ENCODE measurements at regions not wholly inside any gene's neighbourhood (a gene's known extent, or its start where the extent isn't known, plus 50 kb on each side); places are given as distances from the start of the nearest gene placed in this dataset.

DNA sequence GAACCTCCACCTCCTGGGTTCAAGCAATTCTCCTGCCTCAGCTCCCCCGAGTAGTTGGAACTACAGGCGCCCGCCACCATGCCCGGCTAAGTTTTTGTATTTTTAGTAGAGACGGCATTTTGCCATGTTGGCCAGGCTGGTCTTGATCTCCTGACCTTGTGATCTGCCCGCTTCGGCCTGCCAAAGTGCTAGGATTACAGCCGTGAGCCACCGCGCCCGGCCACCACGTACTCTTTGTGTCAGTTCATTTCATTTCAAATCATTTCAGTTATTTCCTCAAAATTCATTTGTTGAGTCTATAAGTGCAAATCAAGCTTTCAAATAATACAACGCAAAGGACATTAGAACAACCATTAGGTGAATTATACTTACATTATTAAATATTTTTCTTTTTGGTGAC lies 943.8 kb downstream of the TYW1 start:
- DNase-seq, result no peak

DNA sequence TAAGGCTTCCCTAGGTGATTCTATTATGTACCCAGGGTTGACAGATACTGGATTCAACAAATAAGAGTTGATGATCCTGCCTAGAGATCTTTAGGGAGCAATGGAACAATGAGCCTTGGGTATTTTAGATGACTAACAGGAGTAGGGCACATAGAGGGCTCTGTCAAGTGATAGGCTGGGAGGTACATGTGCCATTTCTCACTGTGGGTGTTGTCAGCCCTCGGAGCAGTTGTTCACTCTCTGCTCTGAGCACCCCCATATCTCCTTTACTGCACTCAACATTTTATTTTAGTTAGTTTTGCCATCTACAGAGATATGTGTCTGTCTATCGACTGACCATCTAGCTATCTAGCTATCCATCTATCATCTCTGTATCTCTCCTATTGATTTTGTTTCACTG lies 950.6 kb downstream of the TYW1 start:
- no peak for DNase-seq

DNA sequence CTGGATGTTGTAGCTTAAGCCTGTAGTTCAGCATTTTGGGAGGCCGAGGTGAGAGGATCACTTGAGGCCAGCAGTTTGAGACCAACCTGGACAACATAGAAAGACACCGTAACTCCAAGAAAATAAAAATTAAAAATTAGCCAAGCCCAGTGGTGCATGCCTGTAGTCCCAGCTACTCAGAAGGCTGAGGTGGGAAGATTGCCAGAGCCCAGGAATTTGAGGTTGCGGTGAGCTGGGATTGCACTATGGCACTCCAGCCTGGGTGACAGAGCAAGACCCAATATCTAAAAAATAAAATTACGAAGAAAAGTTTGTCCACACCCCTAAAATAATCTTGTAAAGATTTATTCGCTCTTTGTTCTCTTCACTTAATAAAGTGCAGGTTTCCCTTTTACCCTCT lies 951.0 kb downstream of the TYW1 start:
- no peak for DNase-seq

DNA sequence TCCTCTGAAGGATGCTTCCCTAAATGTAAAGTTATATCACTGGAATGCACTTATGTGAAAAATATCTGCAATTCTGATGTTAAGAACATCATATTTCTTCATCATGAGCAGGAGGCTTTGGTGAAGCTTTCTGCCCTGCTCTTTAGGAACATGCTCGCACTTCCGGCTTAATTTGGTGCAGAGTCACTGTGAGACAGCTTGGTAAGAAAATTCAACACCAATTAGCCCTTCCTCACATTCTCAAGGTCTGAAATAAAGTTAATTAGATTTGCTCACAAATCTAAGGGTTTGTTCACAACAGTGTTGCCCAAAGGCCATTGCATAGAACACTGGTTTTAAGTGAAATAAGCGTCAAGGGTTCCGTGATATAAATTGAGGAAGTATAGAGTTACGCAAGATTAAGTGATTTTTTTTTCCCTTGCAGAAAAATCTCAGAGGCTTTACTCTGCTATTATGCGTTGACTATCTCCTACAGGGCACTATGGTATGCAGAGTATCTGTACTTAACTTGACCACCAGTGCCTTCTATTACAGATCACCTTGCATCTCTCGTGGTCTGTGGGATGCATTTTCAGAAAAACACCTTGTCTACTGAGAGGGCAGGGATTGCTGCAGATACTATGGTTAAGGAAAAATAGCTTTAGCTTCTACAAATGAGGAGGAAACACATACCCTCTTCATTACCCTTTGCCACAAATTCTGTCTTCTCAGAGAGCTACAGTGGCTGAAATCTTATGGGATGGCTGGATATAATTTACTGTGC lies 953.9 kb downstream of the TYW1 start:
- DNase-seq, result no peak

DNA sequence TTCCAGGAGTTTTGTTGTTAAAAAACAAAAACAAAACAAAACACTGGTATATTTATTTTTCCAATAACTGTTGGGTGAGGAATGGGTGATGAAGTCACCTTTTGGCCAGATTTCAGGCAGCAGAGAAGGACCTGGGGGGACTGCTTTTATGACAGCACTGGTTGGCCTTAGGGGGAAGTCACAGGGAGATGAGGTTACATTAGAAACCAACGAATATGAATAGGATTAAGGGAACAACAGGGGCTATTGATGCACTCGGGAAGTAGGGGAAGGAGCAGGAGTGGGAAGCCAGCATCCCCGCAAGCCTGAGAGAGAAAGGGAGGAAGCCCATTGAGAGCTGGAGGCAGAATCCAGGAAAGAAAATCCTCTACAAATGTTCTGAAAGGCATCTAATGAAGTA lies 958.4 kb downstream of the TYW1 start:
- no peak for DNase-seq

DNA sequence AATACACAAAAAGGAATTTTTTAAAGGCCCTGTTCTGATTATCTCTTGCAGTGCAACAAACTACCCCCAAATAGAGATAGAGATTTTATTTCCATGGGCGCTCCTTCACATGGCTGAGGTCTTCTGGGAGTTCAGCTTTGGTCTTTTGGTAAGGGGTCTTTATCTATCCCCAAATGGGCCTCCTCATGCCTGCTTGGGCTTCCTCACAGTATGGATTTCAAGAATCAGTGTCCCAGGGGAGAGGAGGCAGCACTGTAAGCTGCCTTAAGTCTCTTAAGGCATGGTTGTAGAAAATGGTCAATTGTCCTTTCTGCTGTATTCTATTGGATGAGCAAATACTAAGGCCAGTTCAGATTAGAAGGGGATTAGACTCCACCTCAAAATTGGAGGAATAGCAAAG lies 966.2 kb downstream of the TYW1 start:
- DNase-seq, result no peak

GRCh38 chr7:67976490-67976889 lies 979.9 kb downstream of the TYW1 start:
- no peak for DNase-seq

DNA sequence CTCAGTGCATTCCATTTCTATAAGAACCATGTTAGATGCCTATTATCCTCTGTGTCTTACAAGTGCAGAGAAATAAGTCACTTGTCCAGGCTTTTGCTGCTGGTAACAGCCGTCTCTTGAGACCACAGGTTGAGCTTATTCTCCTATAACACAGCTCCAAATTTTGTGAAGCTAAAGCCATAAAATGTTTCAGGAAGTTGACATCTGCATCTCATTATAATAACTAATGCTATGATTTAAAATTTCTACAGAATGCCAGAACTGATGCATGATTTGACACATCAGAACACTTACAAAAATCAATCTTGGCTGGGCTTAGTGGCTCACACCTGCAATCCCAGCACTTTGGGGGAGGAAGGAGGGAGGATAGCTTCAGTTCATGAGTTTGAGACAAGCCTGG lies 986.9 kb downstream of the TYW1 start:
- DNase-seq, result no peak

- DNase-seq, result no peak
Measured at GRCh38 chr7:67984326-67984725, 987.7 kb downstream of the TYW1 start.

DNA sequence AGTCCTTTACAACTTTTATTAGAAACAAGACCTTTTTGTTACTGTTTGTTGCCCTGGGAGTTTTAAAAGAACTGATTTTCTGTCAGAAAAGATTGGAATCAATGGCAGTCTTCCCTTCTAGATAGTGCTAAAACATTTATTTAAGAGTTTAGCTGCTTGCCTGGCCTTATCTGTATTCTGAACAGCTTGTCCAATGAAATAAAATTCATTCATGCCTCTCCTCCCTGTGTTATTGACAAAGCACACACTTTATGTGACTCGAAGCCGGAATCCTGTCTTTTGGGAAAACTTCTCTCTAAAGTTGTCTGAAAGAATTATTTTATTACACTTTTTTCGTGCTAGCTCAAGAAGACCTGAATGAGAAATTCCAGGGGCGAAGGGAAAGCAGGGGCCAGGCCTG lies 992.5 kb downstream of the TYW1 start:
- no peak for DNase-seq

DNA sequence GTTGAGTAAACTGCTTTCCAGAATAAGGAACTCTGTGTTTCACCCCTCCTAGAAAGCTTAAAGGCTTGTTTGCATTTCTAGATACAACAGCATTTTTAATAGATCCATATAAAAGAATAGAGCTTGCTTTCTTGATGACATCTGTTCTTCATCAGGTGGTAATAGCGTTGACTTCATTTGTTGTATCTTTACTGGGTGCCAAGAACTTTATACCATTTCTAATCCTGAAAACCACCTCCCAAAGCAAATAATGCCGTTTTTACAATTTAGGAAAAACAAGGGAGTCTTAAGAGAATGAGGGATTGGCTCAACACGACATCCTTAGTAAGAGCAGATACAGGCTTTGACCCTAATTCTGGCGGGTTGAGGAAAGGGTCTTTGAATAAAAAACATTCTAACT lies 993.4 kb downstream of the TYW1 start:
- DNase-seq, result no peak

- no peak for DNase-seq
Measured at GRCh38 chr7:67990716-67991115, 994.1 kb downstream of the TYW1 start.

DNA sequence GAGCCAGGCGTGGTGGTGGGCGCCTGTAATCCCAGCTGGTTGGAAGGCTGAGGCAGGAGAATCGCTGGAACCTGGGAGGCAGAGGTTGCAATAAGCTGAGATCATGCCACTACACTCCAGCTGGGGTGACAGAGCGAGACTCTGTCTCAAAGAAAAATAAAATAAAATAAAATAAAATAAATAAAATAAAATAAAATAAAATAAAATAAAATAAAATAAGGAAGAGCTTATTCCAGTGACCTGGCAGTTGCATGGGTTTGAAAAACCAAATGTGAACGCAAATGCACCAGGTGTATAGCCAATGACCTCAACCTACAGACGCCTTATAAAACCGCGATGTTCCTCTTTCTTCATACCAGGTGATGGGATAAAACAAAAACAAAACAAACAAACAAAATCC lies 995.7 kb downstream of the TYW1 start:
- no peak for DNase-seq

DNA sequence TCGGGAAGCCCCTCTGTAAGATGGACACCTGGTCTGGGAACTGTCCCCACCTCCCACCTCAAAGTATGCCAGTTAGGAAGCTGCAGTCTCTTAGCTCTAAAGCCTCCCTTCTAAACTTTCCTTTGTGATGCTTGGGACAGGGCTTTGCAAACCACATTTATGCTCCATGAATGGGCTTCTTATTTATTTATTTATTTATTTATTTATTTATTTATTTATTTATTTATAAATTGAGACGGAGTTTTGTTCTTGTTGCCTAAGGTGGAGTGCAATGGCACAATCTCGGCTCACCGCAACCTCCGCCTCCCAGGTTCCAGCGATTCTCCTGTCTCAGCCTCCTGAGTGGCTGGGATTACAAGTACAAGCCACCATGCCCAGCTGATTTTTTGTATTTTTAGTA lies 1009.4 kb downstream of the TYW1 start:
- DNase-seq, result no peak

- no peak for DNase-seq
Measured at GRCh38 chr7:68006619-68007018, 1010.0 kb downstream of the TYW1 start.

DNA sequence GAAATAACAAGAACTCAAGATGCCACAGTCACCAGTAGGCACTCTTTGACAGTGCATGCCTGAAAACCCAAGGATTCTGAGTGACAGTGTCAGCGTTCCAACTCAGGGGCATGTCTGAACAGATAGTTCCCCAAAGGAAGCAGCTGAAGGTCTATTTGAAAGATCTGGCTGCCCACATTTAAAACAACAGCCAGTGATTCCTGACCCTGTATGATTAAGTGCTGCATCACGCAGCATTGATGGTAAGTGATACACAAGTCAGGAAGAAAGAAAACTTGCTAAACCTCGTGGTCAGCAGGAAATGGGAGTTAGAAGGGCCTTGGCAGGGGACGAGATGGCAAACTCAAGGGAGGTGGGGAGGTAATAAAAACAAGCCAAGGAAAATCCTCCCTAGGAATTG lies 1013.1 kb downstream of the TYW1 start:
- no peak for DNase-seq

DNA sequence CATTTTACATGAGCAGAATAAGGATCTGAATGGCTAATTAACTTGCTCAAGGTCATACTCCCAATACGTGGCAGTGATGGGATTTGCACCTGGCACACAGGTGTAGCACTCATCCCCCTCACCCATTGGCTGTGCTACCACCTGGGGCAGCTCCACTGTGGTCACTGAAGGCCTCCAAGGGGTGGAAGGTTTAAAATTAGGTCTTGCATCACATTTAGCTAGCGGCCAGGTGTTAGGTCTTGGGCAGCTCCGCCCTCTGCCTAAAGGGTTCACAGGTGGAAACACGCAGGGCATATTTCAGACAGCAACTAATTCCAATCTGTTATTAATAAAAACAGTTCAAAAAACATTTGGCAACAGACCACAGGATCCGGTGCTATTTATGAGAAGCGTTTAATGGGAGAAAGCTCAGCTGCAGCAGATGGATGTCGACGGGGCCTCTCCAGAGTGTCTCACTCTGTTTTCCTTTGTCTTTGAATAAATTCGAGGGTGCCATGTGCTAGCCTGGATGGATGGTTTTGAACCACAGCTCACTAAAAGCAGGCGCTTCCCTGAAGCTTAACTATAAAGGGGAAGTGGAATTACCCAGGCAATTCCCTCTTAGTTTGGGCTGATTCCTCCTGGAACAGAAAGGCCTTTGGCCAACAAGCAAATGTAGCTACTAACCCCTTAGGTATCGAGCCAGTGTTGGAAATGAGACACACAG lies 1017.6 kb downstream of the TYW1 start:
- DNase-seq, result peak; percentile 74

DNA sequence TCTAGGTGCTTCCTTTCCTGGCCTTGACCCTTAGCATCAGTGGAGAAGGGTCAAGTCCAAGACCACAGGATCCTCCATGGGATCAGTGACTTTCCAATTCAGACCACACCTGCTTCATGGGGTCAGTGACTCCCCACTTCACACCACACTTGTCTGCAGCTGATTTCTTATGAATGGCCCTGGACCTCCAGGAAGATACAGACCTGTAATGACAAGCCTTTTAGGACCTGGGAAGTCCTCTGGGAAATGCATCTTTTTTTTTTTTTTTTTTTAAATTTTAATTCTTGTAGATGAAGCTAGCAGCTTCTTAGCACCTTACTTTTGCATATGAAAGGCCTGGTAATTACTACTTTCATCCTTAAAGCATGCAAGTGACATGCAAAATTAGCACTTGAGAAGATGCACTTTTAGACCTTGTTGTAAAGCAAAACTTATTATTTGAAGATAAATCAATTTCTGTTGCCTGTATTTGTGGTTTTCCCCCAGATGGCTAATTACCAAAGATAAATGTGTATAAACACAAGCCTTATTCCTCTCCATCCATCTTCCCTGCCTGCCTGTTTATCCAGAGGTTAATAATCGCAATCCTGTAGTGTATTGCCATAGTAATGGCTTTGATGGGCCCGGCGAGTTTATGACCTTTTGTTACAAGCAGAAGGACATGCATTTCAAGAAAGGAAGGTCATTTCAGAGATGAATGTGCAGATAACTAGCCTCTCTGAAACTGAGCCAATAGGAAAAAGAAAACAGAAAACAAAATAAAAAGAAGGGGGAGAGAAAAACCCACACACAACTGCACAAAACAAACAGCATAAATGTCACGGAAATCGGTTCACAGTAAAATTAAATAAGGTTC lies 1018.7 kb downstream of the TYW1 start:
- no peak for DNase-seq

DNA sequence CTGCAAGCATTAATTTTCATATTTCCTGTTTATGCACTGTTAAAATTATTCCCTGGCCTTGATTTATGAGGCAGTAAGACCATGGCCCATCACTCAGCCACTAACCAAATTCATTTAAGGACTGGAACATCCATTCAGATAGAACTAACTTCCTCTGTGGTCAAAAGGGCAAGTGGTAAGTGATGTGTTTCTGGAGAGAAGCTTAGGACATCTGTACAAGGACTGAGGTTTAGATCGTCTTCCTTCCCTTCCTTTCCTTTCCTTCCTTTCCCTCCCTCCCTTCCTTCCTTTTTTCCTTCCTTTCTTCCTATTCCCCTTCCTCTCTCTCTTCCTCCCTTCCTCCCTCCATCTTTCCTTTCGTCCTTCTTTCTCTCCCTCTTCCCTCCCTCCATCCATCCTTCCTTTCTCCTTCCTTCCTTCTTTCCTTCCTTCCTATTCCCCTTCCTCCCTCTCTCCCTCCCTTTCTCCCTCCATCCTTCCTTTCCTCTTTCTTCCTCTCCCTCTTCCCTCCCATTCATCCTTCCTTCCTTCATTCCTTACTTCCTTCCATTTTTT lies 1019.4 kb downstream of the TYW1 start:
- no peak for DNase-seq

DNA sequence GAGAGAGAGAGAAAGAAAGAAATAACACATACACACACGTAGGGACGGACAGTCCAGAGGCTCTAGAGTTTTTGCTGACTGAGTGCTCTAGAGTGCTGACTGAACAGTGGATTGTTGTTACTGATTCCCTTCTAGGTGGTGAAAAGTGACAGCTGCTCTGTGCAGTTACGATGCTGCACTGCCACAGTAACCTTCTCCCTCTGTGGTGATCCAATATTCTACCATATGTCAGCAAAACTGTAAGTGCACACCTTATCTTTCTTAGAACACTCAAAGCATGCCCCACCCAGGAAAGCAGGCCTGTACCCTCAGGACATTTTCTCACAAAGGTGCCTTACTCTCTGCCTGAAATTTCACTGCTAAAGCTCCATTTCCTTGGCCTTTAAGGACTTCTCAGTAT lies 1023.5 kb downstream of the TYW1 start:
- peak; percentile 72 for DNase-seq

GRCh38 chr7:68025369-68025768 lies 1028.7 kb downstream of the TYW1 start:
- DNase-seq, result no peak

DNA sequence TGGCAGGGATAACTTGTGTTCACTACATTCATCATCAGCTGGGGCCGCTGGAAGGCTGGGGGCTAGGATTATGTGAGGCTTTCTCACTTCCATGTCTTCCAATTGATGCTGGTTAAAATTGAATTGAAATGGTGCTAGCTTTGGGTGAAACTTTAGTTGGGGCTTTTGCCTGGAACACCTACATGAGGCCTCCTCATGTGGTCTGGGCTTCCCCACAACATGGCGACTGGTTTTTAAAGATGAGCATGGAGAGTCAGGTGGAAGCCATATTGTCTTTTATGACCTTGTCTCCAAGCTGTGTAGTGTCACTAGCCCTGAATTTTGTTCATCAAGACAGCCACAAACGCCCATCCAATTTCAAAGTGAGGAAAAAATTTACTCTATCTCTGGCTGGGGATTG lies 1033.9 kb downstream of the TYW1 start:
- no peak for DNase-seq

DNA sequence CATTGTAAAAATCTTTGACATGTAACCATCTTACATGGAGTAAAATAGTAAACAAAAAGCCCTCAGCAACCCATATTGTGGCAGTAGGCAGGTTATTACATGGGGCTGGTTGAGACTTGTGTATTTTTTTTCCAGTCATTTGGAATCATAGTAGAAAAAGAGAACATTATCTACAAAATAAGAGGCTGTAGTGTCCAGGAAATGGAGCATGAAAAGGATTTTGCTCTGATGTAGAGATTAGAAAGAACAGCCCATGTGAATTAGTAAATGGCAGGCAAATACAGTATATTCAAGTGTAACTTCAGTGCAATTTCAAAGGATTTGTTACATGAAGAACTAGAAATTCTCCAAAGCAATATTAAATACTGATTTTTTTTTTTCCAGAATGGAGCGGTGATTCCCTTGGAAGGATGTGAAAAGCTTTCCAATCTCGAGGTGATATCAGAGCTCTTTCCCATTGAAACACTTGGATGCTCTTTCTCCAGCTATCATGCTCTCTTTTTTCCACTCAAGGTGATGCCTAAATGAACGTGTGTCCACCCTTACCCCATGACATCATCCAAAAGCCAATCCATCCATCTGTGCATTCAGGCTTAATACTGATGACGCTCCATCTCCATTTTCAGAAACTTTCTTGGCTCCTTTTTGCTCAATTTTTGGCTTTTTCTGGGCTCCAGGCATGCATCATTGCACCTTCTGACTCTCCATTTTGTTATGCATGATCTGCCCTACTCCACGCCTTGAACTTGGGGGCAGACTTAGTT lies 1034.7 kb downstream of the TYW1 start:
- no peak for DNase-seq

Data from NCI-H2171 (cell line).